Neural cell (in vitro differentiated cells): ENCODE measurements at regions not wholly inside any gene's neighbourhood (a gene's known extent, or its start where the extent isn't known, plus 50 kb on each side); places are given as distances from the start of the nearest gene placed in this dataset.

ENCODE experiments used
- H2AFZ ChIP-seq: fragments of 200-600, 300-800 bp; sonication (generic), shearing (Covaris generic); 2 replicates; pipeline ENCODE4 v1.6.0; 2014; ENCODE audit warnings: low read depth, mild to moderate bottlenecking, antibody characterized with exemption, low read length, moderate library complexity
- H3F3A ChIP-seq: fragments of 200-600 bp; shearing (Covaris generic); 2 replicates; pipeline ENCODE4 v1.6.1; 2016; ENCODE audit warnings: mild to moderate bottlenecking, moderate library complexity, mixed read lengths, antibody characterized with exemption, low read length; ENCODE audit not compliant: insufficient read depth, poor library complexity, severe bottlenecking
- H3K27ac ChIP-seq: fragments of 200-600, 300-800 bp; sonication (generic), shearing (Covaris generic); 2 replicates; pipeline ENCODE4 v1.5.1; 2014; ENCODE audit warnings: mild to moderate bottlenecking, low read length, moderate library complexity
- H3K27me3 ChIP-seq: fragments of 300-800, 200-600 bp; sonication (generic), shearing (Covaris generic); 2 replicates; pipeline ENCODE4 v1.6.0; 2014; ENCODE audit warnings: mild to moderate bottlenecking, low read depth, low read length, moderate library complexity; ENCODE audit not compliant: insufficient read depth
- H3K36me3 ChIP-seq: fragments of 300-800, 200-600 bp; sonication (generic), shearing (Covaris generic); 2 replicates; pipeline ENCODE4 v1.5.1; 2014; ENCODE audit warnings: mild to moderate bottlenecking, antibody characterized with exemption, low read length, moderate library complexity; ENCODE audit not compliant: insufficient read depth
- H3K4me2 ChIP-seq: fragments of 300-800, 200-600 bp; sonication (generic), shearing (Covaris generic); 2 replicates; pipeline ENCODE4 v1.6.0; 2014; ENCODE audit warnings: mild to moderate bottlenecking, low read length
- H3K4me3 ChIP-seq: fragments of 300-800, 200-600 bp; sonication (generic), shearing (Covaris generic); 2 replicates; pipeline ENCODE4 v1.5.1; 2014; ENCODE audit warnings: mild to moderate bottlenecking, low read length, moderate library complexity
- H3K79me2 ChIP-seq: fragments of 200-600 bp; shearing (Covaris generic); replicated peaks from 2 replicates; pipeline ENCODE4 v1.6.0; 2014; ENCODE audit warnings: mild to moderate bottlenecking, low read length, moderate library complexity; ENCODE audit not compliant: insufficient read depth
- H3K9ac ChIP-seq: fragments of 300-800, 200-600 bp; sonication (generic), shearing (Covaris generic); 2 replicates; pipeline ENCODE4 v1.6.1; 2016; ENCODE audit warnings: mild to moderate bottlenecking, low read length, mixed read lengths
- H3K9me2 ChIP-seq: fragments of 200-600 bp; shearing (Covaris generic); 2 replicates; pipeline ENCODE4 v1.6.1; 2016; ENCODE audit warnings: mild to moderate bottlenecking, low read length, mixed read lengths; ENCODE audit not compliant: insufficient read depth
- H3K9me3 ChIP-seq: fragments of 200-600, 300-800 bp; sonication (generic), shearing (Covaris generic); 2 replicates; pipeline ENCODE4 v1.6.1; 2016; ENCODE audit warnings: mild to moderate bottlenecking, mixed run types, low read length, moderate library complexity, mixed read lengths
- H4K20me1 ChIP-seq: fragments of 200-600 bp; shearing (Covaris generic); 2 replicates; pipeline ENCODE4 v1.6.1; 2016; ENCODE audit warnings: mild to moderate bottlenecking, mixed run types; ENCODE audit not compliant: insufficient read depth
- EP300 ChIP-seq: fragments of 450-650 bp; conservative IDR thresholded peaks from 2 replicates; pipeline ENCODE4 v1.6.1; 2014; ENCODE audit warnings: antibody characterized with exemption, mild to moderate bottlenecking, moderate library complexity; ENCODE audit not compliant: poor library complexity, severe bottlenecking
- EZH2 ChIP-seq: fragments of 200-600, 300-800 bp; shearing (Covaris generic), sonication (generic); IDR thresholded peaks from 2 replicates; pipeline ENCODE4 v1.6.1; 2014; ENCODE audit warnings: antibody characterized with exemption, low read length, borderline replicate concordance, mild to moderate bottlenecking; ENCODE audit not compliant: insufficient read depth, poor library complexity, severe bottlenecking
- MXI1 ChIP-seq: fragments of 450-650 bp; conservative IDR thresholded peaks from 2 replicates; pipeline ENCODE4 v1.6.1; 2014; ENCODE audit warnings: antibody characterized with exemption, mild to moderate bottlenecking; ENCODE audit not compliant: poor library complexity, severe bottlenecking
- POLR2AphosphoS5 ChIP-seq: IDR thresholded peaks from 2 replicates; pipeline ENCODE4 v1.6.1; 2012
- RAD21 ChIP-seq: fragments of 450-650 bp; conservative IDR thresholded peaks from 2 replicates; pipeline ENCODE4 v1.6.1; 2014; ENCODE audit warnings: antibody characterized with exemption, mild to moderate bottlenecking, moderate library complexity
- SMC3 ChIP-seq: fragments of 450-650 bp; conservative IDR thresholded peaks from 2 replicates; pipeline ENCODE4 v1.6.1; 2014; ENCODE audit warnings: antibody characterized with exemption, mild to moderate bottlenecking, moderate library complexity; ENCODE audit not compliant: poor library complexity
- TAF1 ChIP-seq: IDR thresholded peaks from 2 replicates; pipeline ENCODE4 v1.6.1; 2012; ENCODE audit warnings: low read depth
- TF ChIP-seq, protein P1 (sequence below): IDR thresholded peaks from 2 replicates; pipeline ENCODE4 v1.6.1; 2012; ENCODE audit warnings: borderline replicate concordance
- TF ChIP-seq, protein P2 (sequence below): fragments of 450-650 bp; IDR thresholded peaks from 2 replicates; pipeline ENCODE4 v1.5.1; 2014; ENCODE audit warnings: antibody characterized with exemption, mild to moderate bottlenecking, moderate library complexity; ENCODE audit not compliant: poor library complexity, severe bottlenecking

DNA sequence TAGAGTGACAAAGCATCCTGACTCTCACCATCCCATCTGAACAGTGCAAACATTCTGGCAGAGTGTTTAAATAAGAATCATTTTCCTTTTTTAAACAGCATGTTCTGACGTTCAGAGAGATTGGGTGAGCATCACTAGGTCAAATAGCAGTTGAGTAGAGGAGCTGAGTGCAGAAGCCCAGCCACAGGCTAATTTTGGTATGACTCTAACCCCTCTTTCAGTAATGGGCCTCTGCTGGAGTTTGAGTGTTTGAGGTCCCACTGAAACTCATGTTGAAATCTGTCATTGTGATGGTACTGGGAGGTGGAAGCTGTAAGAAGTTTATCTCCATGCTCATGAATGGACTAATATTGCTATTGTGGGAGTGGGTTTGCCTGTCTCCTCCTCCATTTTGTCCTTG lies 194.4 kb downstream of the SALL1 start:
- H3K9me2 ChIP-seq: no peaks in the 10 kb centered on the region
- H3K36me3 ChIP-seq: no peaks in the 10 kb centered on the region
- no peak for TF ChIP-seq SMC3
- TF ChIP-seq, protein P1, sequence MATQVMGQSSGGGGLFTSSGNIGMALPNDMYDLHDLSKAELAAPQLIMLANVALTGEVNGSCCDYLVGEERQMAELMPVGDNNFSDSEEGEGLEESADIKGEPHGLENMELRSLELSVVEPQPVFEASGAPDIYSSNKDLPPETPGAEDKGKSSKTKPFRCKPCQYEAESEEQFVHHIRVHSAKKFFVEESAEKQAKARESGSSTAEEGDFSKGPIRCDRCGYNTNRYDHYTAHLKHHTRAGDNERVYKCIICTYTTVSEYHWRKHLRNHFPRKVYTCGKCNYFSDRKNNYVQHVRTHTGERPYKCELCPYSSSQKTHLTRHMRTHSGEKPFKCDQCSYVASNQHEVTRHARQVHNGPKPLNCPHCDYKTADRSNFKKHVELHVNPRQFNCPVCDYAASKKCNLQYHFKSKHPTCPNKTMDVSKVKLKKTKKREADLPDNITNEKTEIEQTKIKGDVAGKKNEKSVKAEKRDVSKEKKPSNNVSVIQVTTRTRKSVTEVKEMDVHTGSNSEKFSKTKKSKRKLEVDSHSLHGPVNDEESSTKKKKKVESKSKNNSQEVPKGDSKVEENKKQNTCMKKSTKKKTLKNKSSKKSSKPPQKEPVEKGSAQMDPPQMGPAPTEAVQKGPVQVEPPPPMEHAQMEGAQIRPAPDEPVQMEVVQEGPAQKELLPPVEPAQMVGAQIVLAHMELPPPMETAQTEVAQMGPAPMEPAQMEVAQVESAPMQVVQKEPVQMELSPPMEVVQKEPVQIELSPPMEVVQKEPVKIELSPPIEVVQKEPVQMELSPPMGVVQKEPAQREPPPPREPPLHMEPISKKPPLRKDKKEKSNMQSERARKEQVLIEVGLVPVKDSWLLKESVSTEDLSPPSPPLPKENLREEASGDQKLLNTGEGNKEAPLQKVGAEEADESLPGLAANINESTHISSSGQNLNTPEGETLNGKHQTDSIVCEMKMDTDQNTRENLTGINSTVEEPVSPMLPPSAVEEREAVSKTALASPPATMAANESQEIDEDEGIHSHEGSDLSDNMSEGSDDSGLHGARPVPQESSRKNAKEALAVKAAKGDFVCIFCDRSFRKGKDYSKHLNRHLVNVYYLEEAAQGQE: no peak
- no peak for TF ChIP-seq EP300
- TF ChIP-seq, protein P2, sequence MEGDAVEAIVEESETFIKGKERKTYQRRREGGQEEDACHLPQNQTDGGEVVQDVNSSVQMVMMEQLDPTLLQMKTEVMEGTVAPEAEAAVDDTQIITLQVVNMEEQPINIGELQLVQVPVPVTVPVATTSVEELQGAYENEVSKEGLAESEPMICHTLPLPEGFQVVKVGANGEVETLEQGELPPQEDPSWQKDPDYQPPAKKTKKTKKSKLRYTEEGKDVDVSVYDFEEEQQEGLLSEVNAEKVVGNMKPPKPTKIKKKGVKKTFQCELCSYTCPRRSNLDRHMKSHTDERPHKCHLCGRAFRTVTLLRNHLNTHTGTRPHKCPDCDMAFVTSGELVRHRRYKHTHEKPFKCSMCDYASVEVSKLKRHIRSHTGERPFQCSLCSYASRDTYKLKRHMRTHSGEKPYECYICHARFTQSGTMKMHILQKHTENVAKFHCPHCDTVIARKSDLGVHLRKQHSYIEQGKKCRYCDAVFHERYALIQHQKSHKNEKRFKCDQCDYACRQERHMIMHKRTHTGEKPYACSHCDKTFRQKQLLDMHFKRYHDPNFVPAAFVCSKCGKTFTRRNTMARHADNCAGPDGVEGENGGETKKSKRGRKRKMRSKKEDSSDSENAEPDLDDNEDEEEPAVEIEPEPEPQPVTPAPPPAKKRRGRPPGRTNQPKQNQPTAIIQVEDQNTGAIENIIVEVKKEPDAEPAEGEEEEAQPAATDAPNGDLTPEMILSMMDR: no peak
- TF ChIP-seq TAF1: no peak
- TF ChIP-seq RAD21: no peak
- H4K20me1 ChIP-seq: no peaks in the 10 kb centered on the region
- H3K4me3 ChIP-seq: no peak overlapping the region
- H3K27me3 ChIP-seq: no peaks in the 10 kb centered on the region
- no peak overlapping the region for H3K27ac ChIP-seq
- no peaks in the 10 kb centered on the region for H3F3A ChIP-seq
- H3K9ac ChIP-seq: no peak overlapping the region
- no peaks in the 10 kb centered on the region for H3K79me2 ChIP-seq
- no peak overlapping the region for H3K4me2 ChIP-seq
- no peak overlapping the region for H2AFZ ChIP-seq
- H3K9me3 ChIP-seq: no peaks in the 10 kb centered on the region

DNA sequence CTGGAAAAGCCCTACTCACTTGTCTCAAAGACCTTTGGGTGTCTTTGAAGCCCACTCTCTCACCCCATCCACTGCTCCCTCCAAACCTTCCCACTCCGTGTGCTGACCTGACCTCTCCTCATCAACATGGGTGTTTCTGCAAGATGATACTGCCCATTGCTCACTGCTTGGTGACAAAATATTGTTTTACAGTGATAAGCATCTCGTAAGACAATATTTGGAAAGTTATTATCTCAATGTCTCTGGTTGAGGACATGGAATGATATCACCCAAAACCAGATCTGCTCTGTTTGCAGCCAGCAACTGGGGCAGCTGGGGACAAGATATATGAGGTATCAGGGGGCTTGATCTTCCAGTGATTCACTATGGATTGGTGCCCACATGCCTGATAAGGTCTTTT lies 195.8 kb downstream of the SALL1 start:
- H3K9me3 ChIP-seq: no peaks in the 10 kb centered on the region
- H4K20me1 ChIP-seq: no peaks in the 10 kb centered on the region
- TF ChIP-seq EZH2: no peak
- TF ChIP-seq EP300: no peak
- no peak for TF ChIP-seq POLR2AphosphoS5
- TF ChIP-seq TAF1: no peak
- TF ChIP-seq MXI1: no peak
- no peak for TF ChIP-seq RAD21
- TF ChIP-seq, protein P2: no peak
- TF ChIP-seq SMC3: no peak
- TF ChIP-seq, protein P1: no peak
- H3K9ac ChIP-seq: no peak overlapping the region
- H3K9me2 ChIP-seq: no peaks in the 10 kb centered on the region
- H3F3A ChIP-seq: no peaks in the 10 kb centered on the region
- no peak overlapping the region for H3K4me3 ChIP-seq
- no peaks in the 10 kb centered on the region for H3K79me2 ChIP-seq
- H2AFZ ChIP-seq: no peak overlapping the region
- no peaks in the 10 kb centered on the region for H3K36me3 ChIP-seq
- H3K4me2 ChIP-seq: no peak overlapping the region
- H3K27ac ChIP-seq: no peak overlapping the region
- no peaks in the 10 kb centered on the region for H3K27me3 ChIP-seq
